B cell (primary cell): ENCODE measurements at regions not wholly inside any gene's neighbourhood (a gene's known extent, or its start where the extent isn't known, plus 50 kb on each side); places are given as distances from the start of the nearest gene placed in this dataset.

Experiments used
- EZH2 ChIP-seq: IDR thresholded peaks from 2 replicates; pipeline ENCODE4 v1.6.1; 2012; ENCODE audit warnings: borderline replicate concordance, low read depth, mild to moderate bottlenecking, moderate library complexity, low read length; ENCODE audit not compliant: insufficient read depth, poor library complexity, severe bottlenecking
- TF ChIP-seq, protein P1 (sequence below): fragments of 200-600 bp; IDR thresholded peaks from one replicate; pipeline ENCODE4 v1.8.0; 2022; ENCODE audit warnings: antibody characterized with exemption, mild to moderate bottlenecking

DNA sequence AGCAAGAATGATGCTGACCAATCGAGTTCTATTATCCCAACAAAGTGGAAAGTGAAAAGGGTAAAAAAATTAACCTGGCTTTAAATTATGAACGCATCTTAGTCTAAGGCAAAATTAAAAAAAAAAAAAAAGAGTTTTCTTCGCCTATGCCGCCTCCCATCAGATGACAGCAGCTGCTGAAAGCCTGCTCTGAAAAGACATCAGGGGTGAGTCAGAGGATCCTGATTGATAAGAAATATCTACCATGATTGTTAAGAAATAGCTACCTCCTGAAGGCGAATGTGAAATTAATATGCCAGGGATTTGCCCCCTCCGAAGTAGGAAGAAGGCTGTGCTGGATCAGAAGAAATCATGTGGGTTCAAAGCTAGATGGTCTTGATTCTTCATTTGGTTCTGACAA is 216.8 kb upstream of the C1orf87 start:
- TF ChIP-seq, protein P1, sequence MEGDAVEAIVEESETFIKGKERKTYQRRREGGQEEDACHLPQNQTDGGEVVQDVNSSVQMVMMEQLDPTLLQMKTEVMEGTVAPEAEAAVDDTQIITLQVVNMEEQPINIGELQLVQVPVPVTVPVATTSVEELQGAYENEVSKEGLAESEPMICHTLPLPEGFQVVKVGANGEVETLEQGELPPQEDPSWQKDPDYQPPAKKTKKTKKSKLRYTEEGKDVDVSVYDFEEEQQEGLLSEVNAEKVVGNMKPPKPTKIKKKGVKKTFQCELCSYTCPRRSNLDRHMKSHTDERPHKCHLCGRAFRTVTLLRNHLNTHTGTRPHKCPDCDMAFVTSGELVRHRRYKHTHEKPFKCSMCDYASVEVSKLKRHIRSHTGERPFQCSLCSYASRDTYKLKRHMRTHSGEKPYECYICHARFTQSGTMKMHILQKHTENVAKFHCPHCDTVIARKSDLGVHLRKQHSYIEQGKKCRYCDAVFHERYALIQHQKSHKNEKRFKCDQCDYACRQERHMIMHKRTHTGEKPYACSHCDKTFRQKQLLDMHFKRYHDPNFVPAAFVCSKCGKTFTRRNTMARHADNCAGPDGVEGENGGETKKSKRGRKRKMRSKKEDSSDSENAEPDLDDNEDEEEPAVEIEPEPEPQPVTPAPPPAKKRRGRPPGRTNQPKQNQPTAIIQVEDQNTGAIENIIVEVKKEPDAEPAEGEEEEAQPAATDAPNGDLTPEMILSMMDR: no peak
- no peak for TF ChIP-seq EZH2
